Suprapubic skin (tissue), 3 donors: ENCODE measurements at regions not wholly inside any gene's neighbourhood (a gene's known extent, or its start where the extent isn't known, plus 50 kb on each side); places are given as distances from the start of the nearest gene placed in this dataset.

Source experiments
- CTCF ChIP-seq, 2 donors: fragments of 200-600 bp in 1 of 2; fragments of 450-650 bp in 1 of 2; sonication (generic) in 1 of 2; IDR thresholded peaks; one replicate each; pipeline ENCODE4 v1.5.1; 2016 to 2019; ENCODE audit warnings: antibody characterized with exemption in 2 of 2, mild to moderate bottlenecking in 1 of 2, moderate library complexity in 1 of 2
- EP300 ChIP-seq: sonication (generic); formaldehyde crosslinking; IDR thresholded peaks from one replicate; pipeline ENCODE4 v1.6.1; 2017; ENCODE audit warnings: antibody characterized with exemption

GRCh38 chr3:34365771-34366170, 567.3 kb downstream of the PDCD6IP start:
- TF ChIP-seq CTCF (IDR thresholded peaks at IDR 0.05) (no peak), EP300 (no peak)
